ENCODE measurements at regions not wholly inside any gene's neighbourhood (a gene's known extent, or its start where the extent isn't known, plus 50 kb on each side); places are given as distances from the start of the nearest gene placed in this dataset.

DNA sequence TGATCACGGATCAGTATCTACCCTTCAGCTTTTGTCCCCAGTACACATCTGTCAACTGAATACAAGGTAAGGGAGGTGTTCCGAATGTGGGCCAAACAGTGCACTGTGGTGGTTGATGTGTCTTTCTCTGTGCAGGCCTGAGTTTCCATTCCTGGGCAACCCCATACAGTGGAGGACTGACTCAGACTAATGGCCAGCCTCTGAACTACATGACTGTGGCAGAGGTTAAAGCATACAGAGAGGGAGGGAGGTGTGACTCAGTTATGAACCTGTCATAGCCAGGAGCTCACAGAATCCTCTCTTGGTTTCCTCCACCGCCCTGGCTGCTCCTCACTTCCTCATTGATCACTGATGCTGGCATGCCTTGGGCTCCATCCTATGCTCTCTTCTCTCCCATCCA, 136.4 kb upstream of the TAS2R1 start:
- H3F3A ChIP-seq (ENCODE audit: insufficient read depth, low read length, poor library complexity, severe bottlenecking) = no peaks in the 10 kb centered on the region
- no peaks in the 10 kb centered on the region for H3K27me3 ChIP-seq (ENCODE audit: insufficient read depth, low read depth, low read length)
- H3K4me2 ChIP-seq (ENCODE audit: low read length) = no peak overlapping the region
- no peaks in the 10 kb centered on the region for H3K36me3 ChIP-seq (ENCODE audit: insufficient read depth, low read length)
- H3K27ac ChIP-seq (ENCODE audit: low read length) = no peak overlapping the region
- H3K4me3 ChIP-seq (ENCODE audit: low read length) = no peak overlapping the region
- H3K79me2 ChIP-seq (replicated peaks; ENCODE audit: insufficient read depth, low read length) = no peaks in the 10 kb centered on the region
- H3K9me2 ChIP-seq (ENCODE audit: insufficient read depth, low read length) = no peaks in the 10 kb centered on the region
- TF ChIP-seq, protein P1, sequence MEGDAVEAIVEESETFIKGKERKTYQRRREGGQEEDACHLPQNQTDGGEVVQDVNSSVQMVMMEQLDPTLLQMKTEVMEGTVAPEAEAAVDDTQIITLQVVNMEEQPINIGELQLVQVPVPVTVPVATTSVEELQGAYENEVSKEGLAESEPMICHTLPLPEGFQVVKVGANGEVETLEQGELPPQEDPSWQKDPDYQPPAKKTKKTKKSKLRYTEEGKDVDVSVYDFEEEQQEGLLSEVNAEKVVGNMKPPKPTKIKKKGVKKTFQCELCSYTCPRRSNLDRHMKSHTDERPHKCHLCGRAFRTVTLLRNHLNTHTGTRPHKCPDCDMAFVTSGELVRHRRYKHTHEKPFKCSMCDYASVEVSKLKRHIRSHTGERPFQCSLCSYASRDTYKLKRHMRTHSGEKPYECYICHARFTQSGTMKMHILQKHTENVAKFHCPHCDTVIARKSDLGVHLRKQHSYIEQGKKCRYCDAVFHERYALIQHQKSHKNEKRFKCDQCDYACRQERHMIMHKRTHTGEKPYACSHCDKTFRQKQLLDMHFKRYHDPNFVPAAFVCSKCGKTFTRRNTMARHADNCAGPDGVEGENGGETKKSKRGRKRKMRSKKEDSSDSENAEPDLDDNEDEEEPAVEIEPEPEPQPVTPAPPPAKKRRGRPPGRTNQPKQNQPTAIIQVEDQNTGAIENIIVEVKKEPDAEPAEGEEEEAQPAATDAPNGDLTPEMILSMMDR (IDR thresholded peaks at IDR 0.05; ENCODE audit: poor library complexity, severe bottlenecking) = no peak
- TF ChIP-seq POLR2AphosphoS5 (IDR thresholded peaks at IDR 0.05) (no peak), EP300 (conservative IDR thresholded peaks at IDR 0.05; ENCODE audit: poor library complexity, severe bottlenecking) (no peak), EZH2 (IDR thresholded peaks at IDR 0.05; ENCODE audit: borderline replicate concordance, insufficient read depth, low read length, poor library complexity, severe bottlenecking) (no peak), MXI1 (conservative IDR thresholded peaks at IDR 0.05; ENCODE audit: poor library complexity, severe bottlenecking) (no peak), REST (IDR thresholded peaks at IDR 0.05; ENCODE audit: borderline replicate concordance) (no peak), RAD21 (conservative IDR thresholded peaks at IDR 0.05) (no peak), TAF1 (IDR thresholded peaks at IDR 0.05; ENCODE audit: low read depth) (no peak), SMC3 (conservative IDR thresholded peaks at IDR 0.05; ENCODE audit: poor library complexity) (no peak)
- no peaks in the 10 kb centered on the region for H3K9me3 ChIP-seq (ENCODE audit: low read length)
- no peak overlapping the region for H3K9ac ChIP-seq (ENCODE audit: low read length)
- no peaks in the 10 kb centered on the region for H4K20me1 ChIP-seq (ENCODE audit: insufficient read depth)
- no peak overlapping the region for H2AFZ ChIP-seq (ENCODE audit: low read depth, low read length)

- H3K4me2 ChIP-seq (ENCODE audit: low read length) = no peak overlapping the region
- H4K20me1 ChIP-seq (ENCODE audit: insufficient read depth) = no peaks in the 10 kb centered on the region
- no peaks in the 10 kb centered on the region for H3K79me2 ChIP-seq (replicated peaks; ENCODE audit: insufficient read depth, low read length)
- H3K36me3 ChIP-seq (ENCODE audit: insufficient read depth, low read length) = no peaks in the 10 kb centered on the region
- H3F3A ChIP-seq (ENCODE audit: insufficient read depth, low read length, poor library complexity, severe bottlenecking) = no peaks in the 10 kb centered on the region
- H2AFZ ChIP-seq (ENCODE audit: low read depth, low read length) = no peak overlapping the region
- H3K27me3 ChIP-seq (ENCODE audit: insufficient read depth, low read depth, low read length) = no peaks in the 10 kb centered on the region
- no peak overlapping the region for H3K4me3 ChIP-seq (ENCODE audit: low read length)
- no peaks in the 10 kb centered on the region for H3K9me3 ChIP-seq (ENCODE audit: low read length)
- no peak overlapping the region for H3K9ac ChIP-seq (ENCODE audit: low read length)
- H3K27ac ChIP-seq (ENCODE audit: low read length) = no peak overlapping the region
- H3K9me2 ChIP-seq (ENCODE audit: insufficient read depth, low read length) = no peaks in the 10 kb centered on the region
- TF ChIP-seq, protein P1 (IDR thresholded peaks at IDR 0.05; ENCODE audit: poor library complexity, severe bottlenecking) = no peak
- TF ChIP-seq RAD21 (conservative IDR thresholded peaks at IDR 0.05) (no peak), EP300 (conservative IDR thresholded peaks at IDR 0.05; ENCODE audit: poor library complexity, severe bottlenecking) (no peak), REST (IDR thresholded peaks at IDR 0.05; ENCODE audit: borderline replicate concordance) (no peak), TAF1 (IDR thresholded peaks at IDR 0.05; ENCODE audit: low read depth) (no peak), MXI1 (conservative IDR thresholded peaks at IDR 0.05; ENCODE audit: poor library complexity, severe bottlenecking) (no peak), SMC3 (conservative IDR thresholded peaks at IDR 0.05; ENCODE audit: poor library complexity) (no peak), POLR2AphosphoS5 (IDR thresholded peaks at IDR 0.05) (no peak), EZH2 (IDR thresholded peaks at IDR 0.05; ENCODE audit: borderline replicate concordance, insufficient read depth, low read length, poor library complexity, severe bottlenecking) (no peak)
Measured at GRCh38 chr5:9765419-9766140, 135.4 kb upstream of the TAS2R1 start.

All from neural cell (in vitro differentiated cells).